Glutamatergic neuron (in vitro differentiated cells): ENCODE measurements at regions not wholly inside any gene's neighbourhood (a gene's known extent, or its start where the extent isn't known, plus 50 kb on each side); places are given as distances from the start of the nearest gene placed in this dataset.
A peak's percentile ranks its signal among the peaks of the same experiment; 100 is the strongest.
"Not testable (repeated sequence)": the region's sequence is repeated elsewhere in the genome, so short reads cannot be mapped to it uniquely, and the experiment has no call there.

Experiments used
- DNase-seq: peaks from one replicate; pipeline ENCODE4 v3.0.0; 2022
- H3K27ac Mint-ChIP-seq: one replicate; pipeline ENCODE4 v1.8.0; 2020; ENCODE audit warnings: mild to moderate bottlenecking, mixed read lengths, inconsistent platforms; ENCODE audit not compliant: unreplicated experiment
- H3K27me3 Mint-ChIP-seq: one replicate; pipeline ENCODE4 v1.8.0; 2020; ENCODE audit warnings: mild to moderate bottlenecking, moderate library complexity, mixed read lengths, inconsistent platforms; ENCODE audit not compliant: unreplicated experiment
- H3K36me3 Mint-ChIP-seq: one replicate; pipeline ENCODE4 v1.8.0; 2020; ENCODE audit warnings: mild to moderate bottlenecking, mixed read lengths, inconsistent platforms; ENCODE audit not compliant: unreplicated experiment
- H3K4me1 Mint-ChIP-seq: one replicate; pipeline ENCODE4 v1.8.0; 2020; ENCODE audit warnings: mild to moderate bottlenecking, low read depth, mixed read lengths, inconsistent platforms; ENCODE audit not compliant: unreplicated experiment
- H3K4me3 Mint-ChIP-seq: one replicate; pipeline ENCODE4 v1.8.0; 2020; ENCODE audit warnings: mild to moderate bottlenecking, mixed read lengths, inconsistent platforms; ENCODE audit not compliant: unreplicated experiment
- H3K9me3 Mint-ChIP-seq: one replicate; pipeline ENCODE4 v1.8.0; 2020; ENCODE audit warnings: mild to moderate bottlenecking, moderate library complexity, mixed read lengths, inconsistent platforms; ENCODE audit not compliant: unreplicated experiment
- TF ChIP-seq, protein P1 (sequence below): fragments of 200-600 bp; sonication (generic); IDR thresholded peaks from one replicate; pipeline ENCODE4 v1.5.0; 2021; ENCODE audit not compliant: partially characterized antibody, unreplicated experiment

DNA sequence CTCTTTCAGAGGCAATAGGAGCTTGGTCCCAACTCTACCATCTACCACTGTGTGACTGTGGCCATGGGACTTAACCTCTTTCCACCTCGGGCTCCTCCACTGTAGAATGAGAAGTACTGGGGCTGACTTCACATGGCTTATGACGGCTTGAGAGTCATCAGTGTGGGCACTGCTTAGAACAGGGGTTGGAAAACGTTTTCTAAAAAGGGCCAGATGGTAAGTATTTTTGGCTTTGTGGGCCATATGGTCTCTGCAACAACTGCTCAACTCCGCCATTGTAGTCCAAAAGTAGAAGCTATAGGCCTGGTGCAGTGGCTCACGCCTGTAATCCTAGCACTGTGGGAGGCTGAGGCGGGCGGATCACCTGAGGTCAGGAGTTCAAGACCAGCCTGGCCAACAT lies 69.2 kb upstream of the LTA4H start:
- TF ChIP-seq, protein P1, sequence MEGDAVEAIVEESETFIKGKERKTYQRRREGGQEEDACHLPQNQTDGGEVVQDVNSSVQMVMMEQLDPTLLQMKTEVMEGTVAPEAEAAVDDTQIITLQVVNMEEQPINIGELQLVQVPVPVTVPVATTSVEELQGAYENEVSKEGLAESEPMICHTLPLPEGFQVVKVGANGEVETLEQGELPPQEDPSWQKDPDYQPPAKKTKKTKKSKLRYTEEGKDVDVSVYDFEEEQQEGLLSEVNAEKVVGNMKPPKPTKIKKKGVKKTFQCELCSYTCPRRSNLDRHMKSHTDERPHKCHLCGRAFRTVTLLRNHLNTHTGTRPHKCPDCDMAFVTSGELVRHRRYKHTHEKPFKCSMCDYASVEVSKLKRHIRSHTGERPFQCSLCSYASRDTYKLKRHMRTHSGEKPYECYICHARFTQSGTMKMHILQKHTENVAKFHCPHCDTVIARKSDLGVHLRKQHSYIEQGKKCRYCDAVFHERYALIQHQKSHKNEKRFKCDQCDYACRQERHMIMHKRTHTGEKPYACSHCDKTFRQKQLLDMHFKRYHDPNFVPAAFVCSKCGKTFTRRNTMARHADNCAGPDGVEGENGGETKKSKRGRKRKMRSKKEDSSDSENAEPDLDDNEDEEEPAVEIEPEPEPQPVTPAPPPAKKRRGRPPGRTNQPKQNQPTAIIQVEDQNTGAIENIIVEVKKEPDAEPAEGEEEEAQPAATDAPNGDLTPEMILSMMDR, result no peak
- Mint-ChIP-seq H3K4me1 (peaks cover 8% of the 10 kb centered on the region), H3K27ac (no peak overlapping the region), H3K4me3 (no peak overlapping the region), H3K9me3 (peaks cover 2% of the 10 kb centered on the region), H3K27me3 (peaks cover 2% of the 10 kb centered on the region), H3K36me3 (no peaks in the 10 kb centered on the region)
- no peak for DNase-seq

DNA sequence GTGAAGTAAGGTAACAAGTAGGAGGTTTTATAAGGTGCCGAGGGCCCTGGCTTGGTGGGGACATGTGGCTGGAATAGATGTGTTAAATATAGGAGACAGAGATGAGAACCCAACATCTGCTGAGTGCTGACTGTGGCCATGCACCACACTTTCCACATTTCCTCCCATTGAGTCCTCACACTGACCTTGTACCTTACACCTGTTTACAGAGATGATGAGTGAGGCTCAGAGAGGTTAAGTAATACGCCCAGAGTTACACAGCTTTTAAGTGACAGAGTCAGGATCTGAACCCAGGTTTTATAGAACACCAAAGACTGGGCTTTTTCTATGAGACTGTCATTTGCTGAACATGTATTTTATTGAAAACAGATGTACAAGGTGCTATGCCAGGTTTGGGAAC lies 70.8 kb upstream of the LTA4H start:
- Mint-ChIP-seq H3K36me3 (no peaks in the 10 kb centered on the region), H3K4me1 (peaks cover 6% of the 10 kb centered on the region), H3K4me3 (no peak overlapping the region), H3K27ac (no peak overlapping the region), H3K9me3 (peaks cover 2% of the 10 kb centered on the region), H3K27me3 (peaks cover 4% of the 10 kb centered on the region)
- no peak for DNase-seq
- TF ChIP-seq, protein P1, result no peak

DNA sequence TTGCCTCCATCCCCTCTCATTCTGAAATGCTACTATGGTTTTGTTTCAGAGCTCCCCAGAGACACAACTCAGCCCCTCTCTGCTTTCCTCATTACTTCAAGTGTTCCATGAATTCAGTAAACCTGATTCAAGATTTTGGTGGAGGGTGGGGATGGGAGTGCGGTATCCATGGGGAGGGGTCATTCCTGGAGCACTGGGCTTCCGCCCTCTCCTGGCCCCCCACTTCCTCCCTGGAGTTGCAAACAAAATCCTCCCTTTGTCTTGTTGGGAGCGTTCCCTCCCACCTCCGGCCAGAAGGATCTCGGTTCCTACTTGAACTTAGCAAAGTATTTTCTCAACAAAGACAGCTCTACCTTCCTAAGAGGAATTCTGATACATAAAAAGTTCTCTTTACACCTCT lies 71.8 kb upstream of the LTA4H start:
- H3K36me3 Mint-ChIP-seq, result no peaks in the 10 kb centered on the region
- DNase-seq, result no peak
- H3K9me3 Mint-ChIP-seq, result peaks cover 2% of the 10 kb centered on the region
- H3K4me3 Mint-ChIP-seq, result no peak overlapping the region
- peaks cover 4% of the 10 kb centered on the region for H3K27me3 Mint-ChIP-seq
- H3K4me1 Mint-ChIP-seq, result peaks cover 6% of the 10 kb centered on the region
- peak overlapping the region; percentile 48 for H3K27ac Mint-ChIP-seq
- TF ChIP-seq, protein P1, result no peak

DNA sequence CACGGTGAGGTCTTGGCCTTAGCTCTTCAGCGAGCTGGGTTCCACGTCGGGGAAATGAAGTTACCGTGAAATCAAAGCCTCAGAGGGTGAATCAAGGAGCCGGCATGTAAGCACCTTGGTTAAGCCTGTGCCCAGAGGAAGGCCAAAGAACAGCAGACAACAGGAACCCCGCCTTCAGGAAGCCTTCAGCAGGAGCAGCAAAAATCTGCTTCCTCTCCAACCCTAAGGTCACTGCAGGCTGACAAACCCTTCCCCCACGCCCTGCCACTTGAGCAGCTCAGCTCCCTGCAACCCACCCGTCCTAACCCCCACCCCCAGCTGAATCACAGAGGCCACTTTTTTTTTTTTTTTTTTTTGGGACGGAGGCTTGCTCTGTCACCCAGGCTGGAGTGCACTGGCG lies 72.9 kb upstream of the LTA4H start:
- TF ChIP-seq, protein P1, result no peak
- H3K4me3 Mint-ChIP-seq, result no peak overlapping the region
- no peak for DNase-seq
- no peaks in the 10 kb centered on the region for H3K36me3 Mint-ChIP-seq
- peaks cover 2% of the 10 kb centered on the region for H3K9me3 Mint-ChIP-seq
- H3K4me1 Mint-ChIP-seq, result peaks cover 6% of the 10 kb centered on the region
- peaks cover 4% of the 10 kb centered on the region for H3K27me3 Mint-ChIP-seq
- no peak overlapping the region for H3K27ac Mint-ChIP-seq

DNA sequence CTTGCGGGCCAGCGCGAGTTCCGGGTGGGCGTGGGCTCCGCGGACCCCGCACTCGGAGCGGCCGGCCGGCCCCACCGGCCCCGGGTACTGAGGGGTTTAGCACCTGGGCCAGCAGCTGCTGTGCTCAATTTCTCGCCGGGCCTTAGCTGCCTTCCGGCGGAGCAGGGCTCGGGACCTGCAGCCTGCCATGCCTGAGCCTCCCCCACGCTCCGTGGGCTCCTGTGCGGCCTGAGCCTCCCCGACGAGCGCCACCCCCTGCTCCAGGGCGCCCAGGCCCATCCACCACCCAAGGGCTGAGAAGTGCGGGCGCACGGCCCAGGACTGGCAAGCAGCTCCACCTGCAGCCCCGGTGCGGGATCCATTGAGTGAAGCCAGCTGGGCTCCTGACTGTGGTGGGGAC lies 73.6 kb upstream of the LTA4H start:
- not testable (repeated sequence) for H3K4me1 Mint-ChIP-seq, H3K4me3 Mint-ChIP-seq, H3K27me3 Mint-ChIP-seq, H3K27ac Mint-ChIP-seq, H3K9me3 Mint-ChIP-seq, DNase-seq, H3K36me3 Mint-ChIP-seq

DNA sequence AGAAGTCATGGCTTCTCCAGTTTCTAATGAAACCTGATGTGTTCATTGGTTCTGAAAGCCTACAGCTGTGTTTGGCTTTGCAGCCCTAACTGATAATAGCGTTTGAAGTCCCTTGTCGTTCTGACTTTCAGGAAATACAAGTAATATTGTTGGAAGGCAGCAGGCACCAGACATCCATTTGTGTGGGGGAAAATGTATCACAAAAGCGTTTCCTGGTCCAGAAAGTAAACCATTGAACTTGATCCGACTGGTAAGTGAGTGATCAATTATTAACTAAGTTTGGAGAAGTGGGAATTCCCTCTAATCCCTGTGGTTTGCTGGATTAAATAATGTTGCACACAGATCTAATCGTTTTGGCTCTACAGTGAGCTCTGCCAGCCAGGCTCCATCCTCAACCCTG lies 77.3 kb upstream of the LTA4H start:
- H3K4me1 Mint-ChIP-seq, result peaks cover 3% of the 10 kb centered on the region
- TF ChIP-seq, protein P1, result no peak
- no peak for DNase-seq
- H3K27ac Mint-ChIP-seq, result no peak overlapping the region
- peaks cover 4% of the 10 kb centered on the region for H3K27me3 Mint-ChIP-seq
- H3K36me3 Mint-ChIP-seq, result no peaks in the 10 kb centered on the region
- H3K9me3 Mint-ChIP-seq, result no peaks in the 10 kb centered on the region
- peak overlapping the region; percentile 2 for H3K4me3 Mint-ChIP-seq
